ENCODE measurements at regions not wholly inside any gene's neighbourhood (a gene's known extent, or its start where the extent isn't known, plus 50 kb on each side); places are given as distances from the start of the nearest gene placed in this dataset.

- in situ Hi-C loops (cut with MboI; ENCODE audit: low sequenced_read_pairs) (no loop called here), dilution Hi-C loops (cut with HindIII; ENCODE audit: low sequenced_read_pairs, unreplicated experiment) (no loop called here), intact Hi-C loops (cut with micrococcal nuclease) (no loop called here)
- Histone ChIP-seq H3K56ac (ENCODE audit: extremely low read depth, insufficient read depth, low read length) (no peak overlapping the region), H3K4me1 (ENCODE audit: control insufficient read depth, insufficient read depth, low read length) (no peaks in the 10 kb centered on the region), H3K27me3 (ENCODE audit: control insufficient read depth, insufficient read depth, low read length) (no peaks in the 10 kb centered on the region), H4K8ac (ENCODE audit: low read depth in 2 of 2, low read length in 2 of 2) (no peak overlapping the region), H3K9me1 (ENCODE audit: insufficient read depth, low read length) (no peaks in the 10 kb centered on the region), H3K79me1 (ENCODE audit: low read depth in 1 of 2, low read length in 2 of 2) (no peaks in the 10 kb centered on the region; a peak in 1 of 4 replicates), H2BK5ac (ENCODE audit: low read depth, low read length, poor library complexity, severe bottlenecking) (no peak overlapping the region), H3K27ac (ENCODE audit: insufficient read depth, low read length) (no peak overlapping the region), H3K18ac (ENCODE audit: low read depth, low read length) (no peak overlapping the region), H4K5ac (ENCODE audit: low read depth, low read length) (no peak overlapping the region), H3K4ac (ENCODE audit: low read depth, low read length) (no peak overlapping the region), H2BK15ac (ENCODE audit: low read depth, low read length) (no peak overlapping the region), H3K14ac (replicated peaks; ENCODE audit: low read depth, low read length) (no peak overlapping the region), H3K9ac (ENCODE audit: low read depth, low read length) (no peak overlapping the region), H3K4me2 (ENCODE audit: low read depth, low read length) (no peak overlapping the region), H3K4me3 (ENCODE audit: insufficient read depth, low read depth, low read length) (no peak overlapping the region), H4K91ac (ENCODE audit: insufficient read depth, low read depth, low read length) (no peak overlapping the region), H2AK9ac (replicated peaks; ENCODE audit: low read depth, low read length, poor library complexity) (no peak overlapping the region), H2AFZ (replicated peaks; ENCODE audit: low read length, poor library complexity) (no peak overlapping the region), H2BK20ac (ENCODE audit: low read depth, low read length) (no peak overlapping the region), H3K23ac (ENCODE audit: low read depth, low read length) (no peak overlapping the region), H3K9me3 (ENCODE audit: control insufficient read depth, insufficient read depth, low read length) (no peaks in the 10 kb centered on the region), H2BK120ac (ENCODE audit: low read depth, low read length) (no peak overlapping the region), H4K20me1 (ENCODE audit: insufficient read depth, low read length) (no peaks in the 10 kb centered on the region), H3K36me3 (ENCODE audit: control insufficient read depth, insufficient read depth, low read length) (no peaks in the 10 kb centered on the region), H2AK5ac (ENCODE audit: low read depth, low read length) (no peak overlapping the region)
- WGBS, 2 experiments (ENCODE audit: extremely low coverage in 2 of 2, insufficient read length in 1 of 2) = 80% methylated on average over 2 of the region's 6 CpGs; no CpG with 5 or more reads in 1 of the 2 experiments
- CTCF ChIA-PET = no interaction called here
- BruUV-seq (replicated peaks) = no TSS peak
- TF ChIP-seq MXI1 (IDR thresholded peaks at IDR 0.05; ENCODE audit: borderline replicate concordance, low read depth, low read length) (no peak), RCOR1 (IDR thresholded peaks at IDR 0.05; ENCODE audit: insufficient replicate concordance, low read length) (no peak), CTCF (conservative IDR thresholded peaks at IDR 0.05; ENCODE audit: low read depth, low read length) (no peak), RFX5 (IDR thresholded peaks at IDR 0.05; ENCODE audit: low read depth, low read length) (no peak), POLR2A (IDR thresholded peaks at IDR 0.05; ENCODE audit: low read depth, low read length) (no peak), FOS (IDR thresholded peaks at IDR 0.05; ENCODE audit: low read depth, low read length) (no peak), RAD21 (IDR thresholded peaks at IDR 0.05; ENCODE audit: low read length) (no peak)
- DNase-seq (no peak), ATAC-seq (ENCODE audit: low read depth) (no peak)
- POLR2A ChIA-PET (ENCODE audit: unreplicated experiment) = no interaction called here
Measured at GRCh38 chr14:62076825-62077605, 314.8 kb downstream of the SNAPC1 start.

Measured in IMR-90 (cell line).